Activated CD4-positive, alpha-beta T cell treated with anti-CD3 and anti-CD28 coated beads, Interleukin-2, Interleukin-4, amounts not matched to agents 100 ng/mL and 50 ng/mL, durations not matched to agents 16 hours and 8 hours (primary cell): ENCODE measurements at regions not wholly inside any gene's neighbourhood (a gene's known extent, or its start where the extent isn't known, plus 50 kb on each side); places are given as distances from the start of the nearest gene placed in this dataset.

Experiments used
- DNase-seq: peaks from one replicate; pipeline ENCODE4 v3.0.0-alpha.2; 2020; ENCODE audit warnings: low spot score

DNA sequence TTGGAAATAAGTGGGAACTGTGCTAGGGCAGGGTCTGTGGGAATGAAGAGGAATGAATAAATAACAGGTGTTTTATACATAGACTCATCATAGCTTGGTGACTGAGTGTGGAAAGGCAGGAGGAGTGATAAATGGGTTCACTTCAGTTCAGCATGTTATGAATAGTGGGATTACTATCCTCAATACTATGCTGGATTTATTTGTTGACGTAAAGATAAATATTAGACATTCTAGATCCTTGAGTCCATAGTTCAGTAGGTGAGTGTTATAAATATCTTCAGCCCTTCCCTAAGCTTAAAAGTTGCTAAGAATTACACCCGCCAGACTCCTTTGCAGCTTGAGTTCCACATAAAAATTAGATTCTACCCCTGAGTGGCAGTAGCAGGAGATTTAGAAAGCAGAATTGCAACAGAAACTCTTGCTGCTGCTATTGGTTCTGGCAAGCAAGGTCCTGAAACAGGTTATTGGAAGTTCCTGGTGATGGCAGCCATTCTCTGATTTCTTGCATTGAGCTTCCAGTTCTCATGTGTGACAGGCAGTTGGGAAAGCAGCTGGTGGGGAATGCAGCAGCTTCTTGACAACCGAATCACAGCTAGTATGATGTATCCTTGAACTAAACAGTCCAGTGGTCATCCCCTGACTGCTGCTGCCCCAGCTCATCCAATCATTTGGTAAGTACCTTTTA is 1558.9 kb downstream of the FAM181B start:
- DNase-seq, result no peak

DNA sequence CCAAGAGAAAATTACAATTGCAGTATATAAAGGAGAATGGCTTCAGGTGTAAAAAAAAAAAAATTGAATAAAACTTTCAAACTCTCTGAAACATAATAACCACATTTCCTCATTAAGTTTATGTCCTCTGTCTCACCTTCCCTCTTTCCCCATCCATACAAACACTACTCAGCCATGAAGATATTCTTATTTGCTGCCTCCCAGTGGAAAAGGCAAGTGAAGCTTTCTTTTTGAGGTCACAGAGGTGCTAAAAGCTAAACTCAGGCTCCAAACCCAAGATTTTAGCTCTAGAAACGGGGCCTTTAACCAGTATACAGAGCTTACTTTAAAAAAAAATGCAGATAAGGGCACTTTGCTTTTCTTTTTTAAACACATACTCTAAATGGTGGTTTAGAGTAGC is 1568.5 kb downstream of the FAM181B start:
- DNase-seq, result no peak

- no peak for DNase-seq
Measured at GRCh38 chr11:81159900-81160299, 1573.8 kb downstream of the FAM181B start.

- no peak for DNase-seq
Measured at GRCh38 chr11:81135570-81135969, 1598.1 kb downstream of the FAM181B start.

- no peak for DNase-seq
Measured at GRCh38 chr11:81129618-81130017, 1604.0 kb downstream of the FAM181B start.

DNA sequence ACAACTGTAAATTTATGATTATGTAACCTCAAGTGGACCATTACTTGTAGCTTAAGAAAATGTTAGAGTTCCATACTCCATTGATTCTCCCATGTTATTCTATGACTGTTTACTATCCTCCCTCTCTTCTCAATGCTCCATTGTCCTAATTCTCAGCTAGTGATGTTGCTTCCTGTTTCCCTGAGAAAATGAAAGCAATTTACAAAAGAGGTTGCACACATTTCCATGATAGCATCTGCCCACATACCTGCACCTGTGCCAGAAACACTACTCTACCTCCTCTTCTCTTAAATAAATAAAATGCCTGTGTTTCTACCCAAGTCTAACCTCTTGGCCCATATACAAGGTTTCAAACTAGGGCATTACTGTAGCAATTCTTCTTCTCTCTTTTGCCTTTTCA is 1620.9 kb downstream of the FAM181B start:
- no peak for DNase-seq

GRCh38 chr11:81104051-81104450 is 1629.6 kb downstream of the FAM181B start:
- DNase-seq, result no peak

GRCh38 chr11:81098471-81098870 is 1635.2 kb downstream of the FAM181B start:
- no peak for DNase-seq

GRCh38 chr11:81092522-81092921 is 1641.1 kb downstream of the FAM181B start:
- no peak for DNase-seq

DNA sequence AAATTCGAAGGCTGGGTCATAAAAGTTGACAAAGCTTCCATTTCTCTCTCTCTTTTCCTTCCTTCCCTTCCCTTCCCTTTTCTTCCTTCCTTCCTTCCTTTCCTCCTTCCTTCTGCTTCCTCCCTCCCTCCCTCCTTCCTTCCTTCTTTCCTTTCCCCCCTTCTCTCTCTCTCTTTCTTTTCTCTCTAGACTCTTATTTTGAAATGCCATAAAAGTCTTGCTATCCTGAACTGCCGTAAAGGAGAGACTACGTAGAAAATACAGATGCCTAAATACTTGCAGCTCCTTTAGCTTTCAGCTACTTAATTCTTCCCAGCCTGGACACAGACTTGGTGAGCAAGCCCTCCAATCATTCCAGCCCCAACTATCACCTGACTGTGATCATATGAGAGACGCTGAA is 1644.4 kb downstream of the FAM181B start:
- no peak for DNase-seq

GRCh38 chr11:81080476-81080875 is 1639.6 kb upstream of the TENM4 start:
- no peak for DNase-seq

- DNase-seq, result no peak
Measured at GRCh38 chr11:81072273-81072672, 1631.4 kb upstream of the TENM4 start.

GRCh38 chr11:81071606-81072005 is 1630.8 kb upstream of the TENM4 start:
- DNase-seq, result no peak

DNA sequence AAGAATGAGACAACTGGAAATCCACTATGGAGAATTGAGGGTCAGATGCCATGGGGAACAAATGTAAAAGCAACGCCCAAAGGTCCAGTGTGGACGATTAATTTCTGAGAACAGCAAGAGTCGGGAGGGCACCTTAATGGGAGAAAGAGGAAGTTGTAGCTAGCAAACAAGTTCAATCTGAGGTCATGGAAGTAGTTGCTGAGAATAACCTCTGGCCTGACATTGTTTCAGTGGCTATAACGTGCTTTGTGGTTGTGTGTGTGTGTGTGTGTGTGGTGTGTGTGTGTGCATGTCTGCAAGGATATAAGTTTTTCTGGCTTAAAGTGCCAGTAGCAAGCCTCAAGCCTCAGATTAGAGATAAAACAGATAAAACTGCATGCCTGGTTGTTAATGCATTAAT is 1630.1 kb upstream of the TENM4 start:
- no peak for DNase-seq

GRCh38 chr11:81059356-81059755 is 1618.5 kb upstream of the TENM4 start:
- no peak for DNase-seq

- DNase-seq, result no peak
Measured at GRCh38 chr11:81052344-81053158, 1611.7 kb upstream of the TENM4 start.

DNA sequence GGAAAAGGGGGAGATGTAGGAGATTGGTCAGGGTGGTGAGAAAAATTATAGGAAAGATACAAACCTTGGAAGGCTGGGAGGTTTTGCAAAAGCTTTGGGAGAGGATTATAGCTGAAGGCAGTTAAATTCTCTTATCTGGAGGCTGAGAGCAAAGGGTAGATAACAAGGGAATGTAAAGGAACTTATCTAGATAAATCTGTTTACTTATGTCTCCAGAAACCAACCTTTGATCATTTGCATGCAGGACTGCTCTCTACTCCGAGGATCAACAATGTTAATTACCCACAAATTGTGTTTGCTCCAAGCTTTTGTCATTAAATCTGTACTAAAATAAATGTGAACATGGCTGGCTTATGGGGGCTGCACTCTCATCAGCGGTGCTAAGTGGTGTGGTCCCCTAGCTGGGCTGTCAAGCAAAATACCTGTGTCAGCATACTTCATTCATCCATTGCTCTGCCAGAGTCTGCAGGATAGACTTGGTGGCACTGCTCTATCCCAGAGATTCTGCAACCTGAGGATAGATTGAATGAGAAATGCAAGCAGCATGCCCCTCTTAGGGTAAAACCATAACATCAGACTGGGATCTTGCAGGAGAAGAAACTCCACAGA is 1599.2 kb upstream of the TENM4 start:
- no peak for DNase-seq

DNA sequence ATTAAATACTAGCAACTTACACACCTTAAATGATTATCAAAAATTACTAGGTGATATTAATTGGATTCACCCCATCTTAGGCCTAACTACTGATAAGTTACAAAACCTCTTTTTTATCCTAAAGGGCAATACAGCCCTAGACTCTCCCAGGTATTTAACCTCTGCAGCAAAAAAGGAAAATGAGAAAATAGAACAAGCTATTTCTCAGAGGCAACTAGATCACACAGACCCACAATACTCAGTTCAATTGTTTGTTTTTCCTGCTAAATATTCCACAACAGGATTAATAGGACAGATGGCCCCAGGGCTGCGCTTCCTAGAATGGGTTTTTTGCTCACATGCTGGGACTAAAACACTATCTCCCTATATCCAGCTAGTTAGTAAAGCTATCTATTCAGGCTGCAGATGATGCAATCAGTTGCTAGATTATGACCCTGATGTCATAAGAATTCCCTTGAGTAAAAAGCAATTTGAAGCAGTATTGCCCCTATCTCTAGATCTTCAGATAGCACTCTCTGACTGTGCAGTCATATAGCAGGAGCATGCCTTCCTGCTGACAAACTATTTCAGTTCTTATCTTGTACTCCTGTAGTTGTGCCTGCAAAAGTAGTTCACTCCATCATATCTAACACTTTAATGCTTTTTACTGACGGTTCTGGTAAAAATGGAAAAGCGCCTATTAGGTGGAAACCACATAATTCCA is 1595.5 kb upstream of the TENM4 start:
- DNase-seq, result no peak

- no peak for DNase-seq
Measured at GRCh38 chr11:81033779-81034540, 1593.1 kb upstream of the TENM4 start.

DNA sequence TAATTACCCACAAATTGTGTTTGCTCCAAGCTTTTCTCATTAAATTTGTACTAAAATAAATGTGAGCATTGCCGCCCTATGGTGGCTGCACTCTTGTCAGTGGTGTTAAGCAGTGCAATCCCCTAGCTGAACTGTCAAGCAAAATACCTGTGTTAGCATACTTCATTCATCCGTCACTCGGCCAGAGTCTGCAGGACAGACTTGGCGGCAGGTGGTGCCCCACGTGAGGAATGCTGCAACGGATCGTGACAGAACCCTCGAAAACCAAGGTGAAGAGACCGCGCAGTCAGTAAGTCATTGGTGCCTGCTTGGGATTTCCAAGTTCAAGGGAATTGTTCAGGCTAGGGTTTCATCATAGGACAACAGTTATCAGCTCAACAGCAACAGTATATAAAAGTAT is 1592.1 kb upstream of the TENM4 start:
- DNase-seq, result no peak

GRCh38 chr11:81030186-81030585 is 1589.4 kb upstream of the TENM4 start:
- DNase-seq, result no peak

DNA sequence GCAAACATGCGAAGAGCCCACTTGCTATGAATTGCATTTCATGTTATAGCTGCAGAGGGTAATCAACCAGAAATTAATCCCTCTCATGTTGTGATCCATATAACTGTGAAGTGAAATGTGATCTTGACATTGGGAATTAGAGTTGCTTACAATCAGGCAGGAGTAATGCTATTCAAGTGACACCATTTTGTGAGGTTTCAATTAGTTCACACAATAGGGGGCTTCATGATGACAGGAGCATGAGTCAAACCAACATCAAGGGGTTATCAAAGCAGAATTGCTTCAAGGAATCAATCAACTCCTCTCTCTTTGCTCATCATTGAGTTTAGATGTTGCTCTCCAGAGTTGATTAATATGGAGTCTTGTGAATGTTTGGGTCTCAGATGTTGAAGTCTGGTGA is 1585.2 kb upstream of the TENM4 start:
- DNase-seq, result no peak
